GM18520 (cell line): ENCODE measurements at regions not wholly inside any gene's neighbourhood (a gene's known extent, or its start where the extent isn't known, plus 50 kb on each side); places are given as distances from the start of the nearest gene placed in this dataset.

Source experiments
- ATAC-seq: cut with Tn5 transposase; IDR thresholded peaks from one replicate; pipeline ENCODE4 v1.9.1; 2021; ENCODE audit not compliant: unreplicated experiment

DNA sequence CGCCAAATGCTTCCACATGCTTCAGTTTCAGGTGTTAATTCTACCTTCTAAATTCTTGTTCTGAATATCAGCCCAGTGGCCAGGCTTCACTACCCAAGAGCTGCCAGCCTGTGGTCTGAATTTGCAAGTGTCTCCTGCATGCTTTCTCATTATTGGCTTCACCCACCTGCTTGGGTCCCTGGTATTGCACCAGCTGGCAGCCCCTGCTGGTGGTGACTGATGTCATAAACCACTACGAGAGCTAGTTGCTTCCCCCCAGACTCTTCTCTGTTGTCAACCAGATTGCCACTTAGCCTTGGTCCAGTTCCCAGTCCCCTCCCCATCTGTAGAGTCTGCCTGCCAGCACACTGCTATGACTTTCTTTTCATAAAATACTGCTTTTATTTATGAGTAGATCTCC is 197.7 kb upstream of the DUSP10 start:
- peak; percentile 79 for ATAC-seq

DNA sequence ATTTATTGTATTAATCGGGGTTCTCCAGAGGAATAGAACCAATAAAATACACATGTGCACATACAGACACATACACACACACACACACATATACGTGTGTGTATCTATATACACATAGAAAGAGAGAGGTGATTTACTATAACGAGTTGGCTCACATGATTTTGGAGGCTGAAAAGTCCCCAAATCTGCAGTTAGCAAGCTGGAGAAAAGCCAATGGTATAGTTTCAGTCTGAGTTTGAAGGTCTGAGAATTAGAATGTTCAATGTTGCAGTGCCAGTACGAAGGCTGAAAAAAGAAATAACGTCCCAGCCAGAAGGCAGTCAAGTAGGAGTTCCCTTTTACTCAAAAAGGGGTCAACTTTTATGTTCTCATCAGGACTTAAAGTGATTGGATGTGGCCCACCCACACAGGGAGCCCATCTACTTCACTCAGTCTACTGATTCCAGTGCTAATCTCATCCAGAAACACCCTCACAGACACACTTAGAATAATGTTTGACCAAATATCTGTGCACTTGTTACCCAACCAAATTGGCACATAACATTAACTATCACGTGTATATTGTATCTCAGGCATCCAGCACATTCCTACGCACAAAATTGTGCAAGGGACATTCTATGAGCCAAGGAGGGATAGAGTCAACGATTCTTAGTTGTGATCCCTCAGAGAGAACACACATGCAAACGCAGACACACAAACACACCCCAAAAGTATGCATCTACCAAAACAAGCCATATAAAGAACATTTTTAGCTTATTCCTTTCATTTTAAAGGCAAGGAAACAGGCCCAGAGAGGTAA is 195.5 kb upstream of the DUSP10 start:
- no peak for ATAC-seq

DNA sequence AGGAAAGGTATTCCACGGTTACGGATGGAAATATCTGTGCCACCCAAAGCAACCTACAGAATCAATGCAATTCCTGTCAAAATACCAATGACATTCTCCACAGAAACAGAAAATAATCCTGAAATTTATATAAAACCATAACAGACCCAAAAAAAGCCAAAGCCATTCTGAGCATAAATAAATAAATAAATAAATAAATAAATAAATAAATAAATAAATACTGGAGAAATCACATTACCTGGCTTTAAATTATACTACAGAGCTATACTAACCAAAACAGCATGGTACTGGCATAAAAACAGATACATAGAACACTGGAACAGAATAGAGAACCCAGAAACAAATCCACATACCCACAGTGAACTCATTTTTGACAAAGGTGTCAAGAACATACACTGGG is 191.9 kb upstream of the DUSP10 start:
- no peak for ATAC-seq

DNA sequence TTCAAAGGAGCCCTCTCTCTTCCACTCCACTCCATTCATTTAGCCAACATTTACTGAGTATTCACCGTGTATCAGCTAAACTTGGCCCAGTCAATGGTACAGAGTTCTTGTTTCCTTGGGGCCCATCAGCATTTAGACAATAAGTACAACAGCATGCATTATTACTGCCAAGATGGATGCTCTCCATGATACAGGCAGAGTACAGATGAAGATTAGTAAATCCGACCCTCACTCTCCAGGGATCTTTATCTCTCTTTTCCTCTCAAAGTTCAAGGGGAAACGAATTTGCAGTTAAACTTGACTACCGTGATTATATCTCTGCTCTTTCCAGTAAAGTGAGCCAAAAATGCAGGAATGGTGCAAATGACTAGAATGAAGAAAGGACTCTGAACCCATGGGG is 184.6 kb upstream of the DUSP10 start:
- ATAC-seq, result no peak

DNA sequence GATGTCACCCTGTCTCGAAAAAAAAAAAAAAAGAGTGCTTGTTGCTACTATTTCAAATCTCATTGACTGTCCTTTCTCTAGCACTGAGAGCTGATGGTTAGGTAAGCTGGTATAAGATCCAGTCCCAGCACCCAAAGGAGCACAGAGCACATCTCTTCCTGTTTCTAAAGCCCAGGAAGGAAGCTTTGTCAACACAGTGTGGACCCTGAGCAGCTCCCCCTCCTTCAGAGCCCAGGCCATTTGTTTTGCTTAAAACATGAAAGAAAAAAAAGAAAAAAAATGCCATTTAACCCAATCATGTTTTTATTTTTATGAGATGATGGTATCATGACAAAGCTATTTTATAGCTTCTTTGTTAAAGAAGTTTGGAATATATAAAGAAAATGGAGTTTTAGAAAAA is 184.1 kb upstream of the DUSP10 start:
- no peak for ATAC-seq

DNA sequence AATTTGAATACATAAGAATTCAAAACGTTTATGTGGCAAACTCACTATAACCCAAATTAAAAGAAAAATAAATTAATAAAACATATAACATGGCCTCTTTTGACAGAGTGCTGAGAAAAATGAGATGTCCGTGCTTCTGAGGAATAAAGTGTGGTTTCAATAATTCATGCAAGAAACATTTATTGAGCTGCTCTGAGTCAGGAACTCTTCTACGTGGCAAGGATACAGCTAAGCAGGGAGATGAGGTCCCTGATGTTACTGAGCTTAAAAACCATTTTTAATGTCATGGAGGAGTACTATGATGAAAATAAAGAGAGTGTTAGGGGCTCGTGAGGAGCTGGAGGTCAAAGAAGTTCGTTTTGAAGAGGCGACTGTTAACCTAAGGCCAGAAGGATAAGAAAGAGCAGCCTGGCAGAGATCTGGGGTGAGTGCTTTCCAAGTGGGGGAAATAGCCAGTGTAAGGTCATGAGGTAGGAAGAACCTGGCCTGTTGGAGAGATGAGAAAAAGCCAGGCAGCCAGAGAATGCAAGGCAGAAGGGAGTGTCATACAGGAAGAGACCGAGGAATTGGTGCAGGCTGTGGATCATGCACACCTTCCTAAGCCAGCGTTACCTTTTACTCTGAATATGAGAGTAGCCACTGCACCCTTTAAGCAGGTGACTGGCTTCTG is 182.2 kb upstream of the DUSP10 start:
- ATAC-seq, result no peak

DNA sequence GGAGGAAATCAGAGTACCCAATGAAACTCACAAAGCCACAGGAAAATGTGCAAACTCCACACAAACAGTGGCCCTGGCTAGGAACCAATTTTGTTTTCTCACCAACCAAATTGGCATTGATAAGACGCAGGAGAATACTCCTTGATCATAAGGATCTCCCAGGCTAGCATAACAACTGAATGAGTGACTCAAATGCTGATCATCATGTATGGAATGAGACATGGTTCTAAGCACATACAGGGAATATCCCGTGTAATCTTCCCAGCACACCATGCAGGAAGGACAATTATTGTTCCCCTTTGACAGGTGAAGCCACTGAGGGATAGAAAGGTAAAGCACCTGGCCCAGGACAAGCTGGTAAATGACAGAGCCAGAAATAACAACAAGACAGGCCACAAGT is 180.0 kb upstream of the DUSP10 start:
- no peak for ATAC-seq

DNA sequence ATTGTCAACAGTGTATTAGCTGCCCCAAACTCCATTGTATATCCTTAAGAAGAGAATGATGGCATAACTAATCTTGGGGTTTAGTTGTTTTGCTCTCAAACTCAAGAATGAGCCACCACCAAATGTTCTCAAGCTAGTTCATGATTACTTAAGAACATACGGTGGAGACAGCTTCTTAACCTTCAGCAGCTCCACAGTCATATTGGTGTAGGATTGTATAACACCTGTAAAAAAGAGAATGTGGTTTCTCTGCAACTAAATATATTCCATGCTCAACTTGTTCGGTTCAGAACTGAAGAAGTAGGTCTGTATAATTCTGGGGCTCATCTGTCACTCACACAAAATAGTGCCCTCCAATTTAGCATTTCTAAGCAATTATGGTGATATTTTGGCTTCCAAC is 177.9 kb upstream of the DUSP10 start:
- ATAC-seq, result no peak

DNA sequence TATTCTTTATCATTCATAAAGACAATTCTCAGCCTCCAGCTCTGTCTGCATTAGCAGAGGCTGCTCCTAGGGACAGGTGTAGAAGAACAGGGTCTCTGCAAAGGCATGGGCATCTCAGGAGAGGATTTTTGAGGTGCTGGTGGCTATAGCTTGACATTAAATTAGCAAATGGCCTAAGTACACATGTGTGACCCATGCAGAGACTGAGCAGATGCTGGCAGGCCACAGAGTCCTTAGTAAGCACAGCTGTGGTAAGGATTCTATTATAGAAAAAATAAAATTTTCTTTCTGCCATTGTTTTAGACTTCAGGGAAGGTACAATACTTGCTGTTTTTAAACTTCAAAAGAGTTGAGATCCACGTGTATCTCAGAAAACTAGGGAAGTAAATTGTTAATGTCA is 177.5 kb upstream of the DUSP10 start:
- no peak for ATAC-seq

DNA sequence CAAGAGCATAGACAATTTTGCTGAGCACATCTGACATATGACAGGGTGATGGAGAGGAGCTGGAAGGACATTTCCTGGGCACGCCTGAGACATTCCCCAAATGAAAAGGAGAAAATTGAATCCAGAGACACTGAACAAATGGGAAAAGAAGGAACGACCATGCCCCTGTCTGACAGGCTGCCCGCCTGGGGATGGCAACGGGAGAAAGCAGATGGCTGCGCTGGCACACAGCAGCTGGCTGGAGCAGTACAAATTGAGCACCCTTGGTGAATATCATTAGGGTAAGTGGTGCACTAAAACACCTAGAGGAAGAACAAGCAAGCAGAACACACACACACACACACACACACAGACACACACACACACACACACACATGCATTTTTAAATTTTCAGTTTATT is 174.3 kb upstream of the DUSP10 start:
- no peak for ATAC-seq

DNA sequence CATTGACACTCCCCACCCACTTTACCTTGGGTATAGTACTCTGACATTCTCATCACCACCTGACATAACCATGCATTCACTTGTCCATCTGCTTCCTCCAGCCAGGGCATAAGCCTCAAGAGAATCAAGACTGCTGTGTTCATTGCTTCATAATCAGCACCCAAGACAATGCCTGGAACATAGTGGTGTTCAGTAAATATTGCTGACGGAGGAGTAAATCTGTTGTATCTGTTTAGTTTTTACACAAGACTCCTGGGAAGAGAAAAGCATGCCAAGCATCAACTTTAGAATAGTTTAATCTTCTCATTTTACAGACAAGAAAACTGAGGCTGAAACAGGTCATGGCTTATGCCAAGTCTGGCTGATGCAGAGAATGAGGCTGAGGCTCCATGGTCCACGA is 173.9 kb upstream of the DUSP10 start:
- no peak for ATAC-seq

DNA sequence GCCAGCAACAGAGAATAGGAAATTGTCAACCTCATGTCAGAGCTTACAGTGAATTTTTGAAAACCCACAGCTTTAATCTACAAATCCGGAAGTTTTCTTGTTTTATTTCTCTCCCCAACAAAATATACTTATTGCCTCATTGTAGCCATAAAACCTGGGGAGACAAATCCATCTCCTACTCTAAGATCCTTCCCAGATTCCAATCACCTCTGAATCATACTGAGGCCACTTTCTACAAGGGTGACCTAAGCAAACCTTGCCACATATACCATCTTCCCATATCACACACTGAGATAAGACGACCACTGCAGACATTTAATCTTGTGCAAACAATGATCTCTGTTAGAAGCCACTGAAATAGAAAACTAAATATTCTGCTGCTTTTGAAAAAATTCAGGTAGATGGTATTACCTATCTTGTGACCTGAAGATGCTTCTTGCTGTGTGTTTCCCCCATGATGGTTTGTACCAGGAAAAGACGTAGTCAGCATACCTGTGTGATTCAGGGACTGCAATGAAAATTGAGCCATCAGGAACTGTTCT is 171.5 kb upstream of the DUSP10 start:
- no peak for ATAC-seq

DNA sequence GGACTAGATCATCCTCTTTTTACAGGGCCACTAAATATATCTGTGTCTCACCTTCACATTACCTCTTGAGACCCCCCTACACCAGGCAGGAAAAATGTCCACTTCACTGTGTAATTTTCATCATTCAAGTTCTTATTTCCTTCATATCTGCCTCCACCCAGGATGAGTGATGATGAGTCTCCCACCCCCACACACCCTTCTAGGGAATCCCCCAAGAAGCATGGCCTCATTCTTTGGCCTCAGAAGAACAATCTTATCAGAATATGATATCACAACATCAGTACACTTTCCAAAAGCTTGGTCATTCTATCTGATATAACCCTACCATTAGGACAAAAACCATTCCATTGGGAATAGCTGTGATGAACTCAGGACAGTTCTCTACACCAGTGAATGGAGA is 170.3 kb upstream of the DUSP10 start:
- no peak for ATAC-seq

DNA sequence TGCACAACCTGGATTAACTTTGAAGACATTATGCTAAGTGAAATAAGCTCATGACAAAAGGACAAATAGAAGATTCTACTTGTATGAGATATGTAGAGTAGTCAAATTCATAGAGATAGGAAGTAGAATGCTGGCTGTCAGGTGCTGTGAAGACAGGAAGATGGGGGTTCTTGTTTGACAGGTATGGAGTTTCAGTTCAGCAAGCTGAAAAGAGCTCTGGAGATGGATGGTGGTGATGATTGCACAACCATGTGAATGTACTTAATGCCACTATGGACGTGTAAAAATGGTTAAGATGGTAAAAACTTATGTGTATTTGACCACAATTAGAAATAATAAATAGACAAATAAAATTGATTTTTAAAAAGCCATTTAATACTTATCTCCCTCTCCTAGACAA is 169.8 kb upstream of the DUSP10 start:
- ATAC-seq, result no peak

DNA sequence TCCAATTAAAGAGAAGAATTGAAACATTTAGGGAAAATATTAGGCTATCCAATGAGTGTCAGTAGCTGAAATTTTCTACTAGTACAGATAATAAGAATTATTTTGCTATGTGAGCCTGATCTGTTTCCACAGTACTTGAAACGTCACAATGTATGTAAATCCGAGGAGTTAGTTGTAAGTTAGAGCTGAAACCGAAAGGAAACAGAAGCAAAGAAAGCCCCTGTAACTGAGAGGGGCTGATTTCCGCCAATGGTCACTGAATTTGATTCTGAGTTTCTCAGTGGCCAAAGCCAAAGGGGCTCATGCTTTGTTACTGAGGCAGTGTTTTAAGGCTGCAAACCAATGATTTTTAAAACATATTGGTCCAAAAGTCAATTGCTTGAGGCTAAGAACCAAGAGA is 168.3 kb upstream of the DUSP10 start:
- no peak for ATAC-seq

DNA sequence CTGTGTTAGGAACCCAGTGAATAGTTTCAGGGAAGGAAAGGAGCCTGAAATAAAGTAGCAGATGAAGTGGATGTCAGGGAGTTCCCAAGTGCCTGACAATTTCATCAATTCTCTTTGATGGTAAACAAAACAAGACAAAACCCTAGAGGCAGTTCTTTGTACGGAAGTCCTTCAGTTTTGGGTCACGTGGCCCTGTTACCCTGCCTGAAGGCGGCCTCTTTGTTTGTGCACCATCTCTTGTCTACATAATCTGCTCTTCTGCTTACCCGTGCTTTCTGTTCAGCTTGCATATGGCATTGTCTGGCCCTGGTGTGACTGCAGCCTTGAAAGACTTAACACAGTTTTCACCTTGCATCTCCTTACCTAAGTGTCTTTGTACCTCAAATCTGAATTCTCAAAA is 166.7 kb upstream of the DUSP10 start:
- ATAC-seq, result no peak

DNA sequence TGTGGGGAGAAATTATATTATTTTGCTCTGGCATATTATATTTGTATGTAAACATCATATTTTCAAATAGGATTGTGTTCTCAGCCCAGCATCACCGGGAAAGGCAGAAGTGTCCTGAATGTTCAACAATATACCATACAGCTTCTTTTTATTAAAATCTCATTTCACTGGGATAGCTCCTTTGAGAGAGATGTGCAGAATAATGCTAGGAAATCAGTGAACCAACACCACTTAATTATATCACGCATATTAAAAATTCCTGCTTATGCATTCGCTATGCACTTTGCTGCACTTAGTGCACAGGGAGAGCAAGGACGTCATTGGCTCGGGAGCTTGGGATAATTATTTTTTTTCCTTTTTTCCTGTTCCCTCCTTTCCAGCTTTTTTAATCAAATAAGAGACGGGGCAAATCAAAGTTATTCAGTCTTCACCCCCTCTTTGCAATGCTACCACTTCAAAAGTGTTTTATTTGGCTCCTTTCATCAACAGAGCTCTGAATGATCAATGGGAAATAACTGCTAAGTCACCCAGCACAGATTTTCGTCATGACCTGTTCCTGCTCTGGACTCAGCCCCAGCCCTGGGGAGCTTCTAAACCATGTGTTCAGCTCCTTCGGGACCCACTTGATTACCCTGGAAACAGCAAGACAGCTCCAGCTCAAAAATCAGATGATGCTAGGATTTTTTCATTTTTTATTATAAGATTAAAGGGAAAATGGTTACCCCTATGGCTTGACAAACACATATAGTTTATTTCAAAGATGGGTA is 165.5 kb upstream of the DUSP10 start:
- no peak for ATAC-seq

DNA sequence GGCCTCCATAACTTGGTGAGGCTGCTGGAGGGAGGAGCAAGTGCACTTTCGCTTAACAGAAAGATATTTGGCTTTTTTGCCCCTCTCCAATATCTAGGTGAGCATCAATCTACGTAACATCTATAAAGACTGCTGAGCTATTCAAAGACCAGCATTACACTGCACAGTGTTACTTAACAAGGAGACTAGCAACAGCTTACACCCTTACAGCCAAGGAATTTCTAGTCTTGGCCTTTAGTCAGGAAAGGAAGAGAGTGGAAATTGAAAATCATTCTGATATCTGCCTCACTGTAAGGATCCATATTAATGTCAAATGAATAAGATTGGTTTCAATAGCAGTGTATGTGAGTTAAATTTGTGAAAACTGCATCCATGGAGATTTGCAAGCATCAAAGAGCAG is 163.9 kb upstream of the DUSP10 start:
- no peak for ATAC-seq

DNA sequence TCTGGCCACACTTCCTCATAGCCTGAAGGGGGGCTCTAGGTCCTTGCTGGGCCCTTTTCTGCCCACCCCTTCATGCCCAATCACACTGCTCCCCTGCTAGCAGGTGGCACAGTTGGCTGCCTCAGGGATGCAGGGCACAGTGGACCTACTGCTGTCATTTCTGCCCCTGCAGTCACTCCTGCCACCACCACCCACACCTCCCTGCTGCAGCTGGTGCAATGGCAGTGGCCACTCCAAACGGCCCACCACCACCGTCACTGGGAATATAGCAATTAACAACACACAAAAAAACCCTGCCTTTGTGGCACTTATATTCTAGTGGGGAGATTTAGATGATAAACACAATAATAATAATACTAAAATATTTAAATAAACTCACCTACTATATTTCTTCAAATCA is 162.4 kb upstream of the DUSP10 start:
- ATAC-seq, result no peak

DNA sequence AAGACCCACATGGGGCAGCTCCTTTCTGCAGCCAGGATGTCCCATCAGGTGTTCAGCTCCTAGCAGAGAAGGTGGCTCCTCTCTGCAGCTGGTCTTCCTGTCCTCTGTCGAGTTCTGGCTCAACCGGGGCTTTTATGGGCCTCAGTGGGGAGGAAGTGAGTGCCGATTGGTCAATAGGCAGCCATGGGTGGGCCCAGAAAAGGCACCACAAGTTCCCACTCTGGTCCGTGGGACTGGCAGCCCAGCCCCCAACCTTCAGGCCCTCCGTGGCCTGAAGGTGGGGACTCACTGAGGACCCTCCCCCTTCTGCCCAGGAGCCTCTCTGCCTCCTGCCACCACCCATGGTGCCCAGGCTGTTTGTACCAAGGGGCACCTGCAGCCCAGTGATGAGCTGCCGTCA is 161.7 kb upstream of the DUSP10 start:
- ATAC-seq, result no peak

DNA sequence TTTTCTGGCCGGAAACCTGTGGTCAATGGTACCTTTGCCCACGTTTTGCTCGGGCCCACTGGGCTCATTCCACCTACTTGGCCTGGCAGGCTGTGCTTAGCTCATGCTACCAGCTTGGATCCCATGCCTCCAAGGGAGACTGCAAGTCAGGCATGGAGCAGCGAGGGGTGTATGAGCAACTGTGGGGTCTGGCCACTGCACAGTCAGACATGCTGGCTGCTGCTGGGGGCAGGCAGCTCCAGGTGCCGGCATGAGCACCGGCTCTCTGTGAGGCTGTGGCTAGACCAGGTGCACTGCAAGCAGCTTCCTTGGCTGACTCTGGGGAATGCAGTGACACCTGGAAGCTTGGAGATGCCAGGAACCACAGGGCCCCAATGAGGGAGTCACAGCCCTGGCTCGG is 161.1 kb upstream of the DUSP10 start:
- ATAC-seq, result no peak

DNA sequence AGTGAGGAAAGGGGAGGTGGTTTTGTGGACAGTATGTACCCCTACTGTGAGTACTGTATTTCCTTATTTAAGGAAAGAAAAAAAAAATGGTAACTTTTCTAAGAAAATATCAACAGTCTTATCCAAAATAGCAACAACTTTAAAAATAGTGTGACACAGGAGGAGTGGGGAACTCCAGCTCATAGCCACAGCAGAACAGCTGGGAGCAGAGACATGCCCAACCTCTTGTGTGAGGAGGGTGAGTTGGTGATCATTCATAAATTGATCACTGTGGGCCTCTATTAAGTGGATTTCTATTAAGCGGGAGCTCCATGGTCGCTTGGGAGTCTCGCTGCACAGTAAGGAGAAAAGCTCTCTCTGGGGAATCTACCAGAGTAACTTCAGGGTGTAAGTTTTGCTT is 158.8 kb upstream of the DUSP10 start:
- ATAC-seq, result no peak
